ENCODE measurements at regions not wholly inside any gene's neighbourhood (a gene's known extent, or its start where the extent isn't known, plus 50 kb on each side); places are given as distances from the start of the nearest gene placed in this dataset.
"Not testable (repeated sequence)": the region's sequence is repeated elsewhere in the genome, so short reads cannot be mapped to it uniquely, and the experiment has no call there.

GRCh38 chr12:16788506-16789203 lies 182.7 kb upstream of the LMO3 start:
- no peak for TF ChIP-seq CTCF (IDR thresholded peaks at IDR 0.05; ENCODE audit: insufficient read depth, missing control alignments)
- no peak for DNase-seq (ENCODE audit: insufficient read length, low spot score)
- FAIRE-seq = peak; percentile 11

- DNase-seq (ENCODE audit: insufficient read length, low spot score) (no peak), FAIRE-seq (peak; percentile 58)
- no peak for TF ChIP-seq CTCF (IDR thresholded peaks at IDR 0.05; ENCODE audit: insufficient read depth, missing control alignments)
Observed at GRCh38 chr12:16785953-16786352, 180.0 kb upstream of the LMO3 start.

- DNase-seq (ENCODE audit: insufficient read length, low spot score) (no peak), FAIRE-seq (peak; percentile 94)
- TF ChIP-seq CTCF (IDR thresholded peaks at IDR 0.05; ENCODE audit: insufficient read depth, missing control alignments) = no peak
Observed at GRCh38 chr12:16785524-16785923, 179.6 kb upstream of the LMO3 start.

DNA sequence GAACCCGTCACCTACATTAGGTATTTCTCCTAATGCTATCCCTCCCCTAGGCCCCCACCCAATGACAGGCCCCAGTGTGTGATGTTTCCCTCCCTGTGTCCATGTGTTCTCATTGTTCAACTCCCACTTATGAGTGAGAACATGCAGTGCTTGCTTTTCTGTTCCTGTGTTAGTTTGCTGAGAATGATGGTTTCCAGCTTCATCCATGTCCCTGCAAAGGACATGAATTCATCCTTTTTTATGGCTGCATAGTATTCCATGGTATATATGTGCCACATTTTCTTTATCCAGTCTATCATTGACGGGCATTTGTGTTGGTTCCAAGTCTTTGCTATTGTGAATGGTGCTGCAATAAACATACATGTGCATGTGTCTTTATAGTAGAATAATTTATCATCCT lies 163.2 kb upstream of the LMO3 start:
- DNase-seq (ENCODE audit: insufficient read length, low spot score); FAIRE-seq: not testable (repeated sequence)

DNA sequence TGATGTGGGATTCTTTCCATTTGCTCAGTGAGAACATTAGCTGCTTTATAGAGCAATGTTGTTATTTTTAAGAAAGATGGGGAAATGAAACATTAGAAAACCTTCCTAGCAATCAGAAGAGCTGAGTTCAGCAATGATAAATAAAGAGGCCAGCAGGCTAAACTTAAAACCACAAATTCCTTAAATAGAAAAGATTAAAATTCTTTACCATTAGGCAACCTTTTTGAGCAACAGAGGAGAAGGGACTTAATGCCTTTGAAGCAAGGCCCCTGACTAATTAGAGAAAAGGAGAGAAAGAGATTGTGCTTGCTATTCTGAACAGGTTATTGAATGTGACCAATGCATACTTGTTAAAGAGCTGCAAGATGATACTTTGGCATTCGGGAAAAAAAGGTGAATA lies 160.8 kb upstream of the LMO3 start:
- FAIRE-seq = no peak
- TF ChIP-seq CTCF (IDR thresholded peaks at IDR 0.05; ENCODE audit: insufficient read depth, missing control alignments) = no peak

DNA sequence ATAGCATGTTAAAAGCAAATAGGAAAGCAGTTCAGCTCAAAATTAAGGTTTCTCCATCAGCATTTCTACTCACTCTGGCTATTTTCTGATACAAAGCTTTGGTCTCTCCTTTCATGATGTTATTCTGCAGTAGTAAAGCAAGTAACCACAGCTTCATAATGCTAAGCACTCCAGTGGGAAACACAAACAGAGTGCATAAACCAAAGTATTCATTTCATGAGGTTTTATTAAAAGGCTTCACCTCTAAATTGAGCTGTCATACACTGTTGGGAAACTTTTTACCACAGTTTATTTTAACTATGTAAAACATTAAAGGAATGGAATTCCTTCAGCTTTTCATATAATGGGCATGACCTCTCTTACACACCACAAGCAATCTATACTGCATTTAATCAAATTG lies 157.9 kb upstream of the LMO3 start:
- no peak for TF ChIP-seq CTCF (IDR thresholded peaks at IDR 0.05; ENCODE audit: insufficient read depth, missing control alignments)
- FAIRE-seq (no peak), DNase-seq (ENCODE audit: insufficient read length, low spot score) (no peak)

More for the DNA sequence above, 160.8 kb upstream of the LMO3 start:
- DNase-seq (ENCODE audit: insufficient read length, low spot score) = no peak

GRCh38 chr12:16756833-16757555 lies 151.0 kb upstream of the LMO3 start:
- FAIRE-seq (no peak), DNase-seq (ENCODE audit: insufficient read length, low spot score) (no peak)
- TF ChIP-seq CTCF (IDR thresholded peaks at IDR 0.05; ENCODE audit: insufficient read depth, missing control alignments) = no peak

Data from D721Med (cell line).